ENCODE measurements at regions not wholly inside any gene's neighbourhood (a gene's known extent, or its start where the extent isn't known, plus 50 kb on each side); places are given as distances from the start of the nearest gene placed in this dataset.

DNA sequence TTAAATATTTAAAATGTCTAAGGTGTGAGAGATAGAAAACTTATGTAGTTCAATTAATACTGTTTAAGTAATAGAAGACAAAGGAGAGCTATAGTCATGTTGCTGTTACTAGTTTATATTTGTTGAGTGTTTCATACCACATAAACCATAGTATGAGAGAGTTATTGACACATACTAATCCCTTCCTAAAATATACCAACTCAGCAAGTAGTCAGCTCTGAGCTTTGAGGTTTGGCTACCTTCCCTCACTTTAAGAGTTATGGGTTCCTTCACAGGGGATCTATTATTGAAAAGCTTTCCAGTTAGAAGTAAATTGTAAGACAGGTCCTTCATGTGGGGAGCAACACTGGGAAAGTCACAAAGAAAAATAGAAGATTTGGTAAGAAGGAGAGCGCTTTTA is 701.6 kb upstream of the ZEB2 start:
- DNase-seq (ENCODE audit: low read depth in 2 of 2): peak; percentile 19 to 35

DNA sequence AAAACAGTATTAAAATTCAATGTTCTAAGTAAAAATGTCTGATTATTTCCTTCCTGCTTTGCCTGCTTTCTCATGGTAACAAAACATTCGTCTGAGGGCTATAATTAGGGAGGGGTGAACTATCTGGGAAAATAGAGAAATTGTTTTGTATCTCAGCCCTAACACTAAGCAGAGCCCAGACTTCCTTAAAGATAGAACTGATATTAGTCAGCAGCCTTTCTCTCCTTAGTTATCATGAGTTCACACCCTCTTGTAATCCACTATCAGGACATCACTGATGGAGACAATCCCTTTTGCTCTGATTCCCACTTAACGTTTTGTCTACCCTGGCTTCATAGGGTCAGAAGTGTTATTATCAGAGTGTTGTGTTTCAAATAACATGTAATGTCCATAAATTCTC is 701.1 kb upstream of the ZEB2 start:
- no peak for DNase-seq (ENCODE audit: low read depth in 2 of 2)

GRCh38 chr2:145220496-145220895 is 700.6 kb upstream of the ZEB2 start:
- no peak for DNase-seq (ENCODE audit: low read depth in 2 of 2)

GRCh38 chr2:145207884-145208283 is 688.0 kb upstream of the ZEB2 start:
- no peak for DNase-seq (ENCODE audit: low read depth in 2 of 2)

DNA sequence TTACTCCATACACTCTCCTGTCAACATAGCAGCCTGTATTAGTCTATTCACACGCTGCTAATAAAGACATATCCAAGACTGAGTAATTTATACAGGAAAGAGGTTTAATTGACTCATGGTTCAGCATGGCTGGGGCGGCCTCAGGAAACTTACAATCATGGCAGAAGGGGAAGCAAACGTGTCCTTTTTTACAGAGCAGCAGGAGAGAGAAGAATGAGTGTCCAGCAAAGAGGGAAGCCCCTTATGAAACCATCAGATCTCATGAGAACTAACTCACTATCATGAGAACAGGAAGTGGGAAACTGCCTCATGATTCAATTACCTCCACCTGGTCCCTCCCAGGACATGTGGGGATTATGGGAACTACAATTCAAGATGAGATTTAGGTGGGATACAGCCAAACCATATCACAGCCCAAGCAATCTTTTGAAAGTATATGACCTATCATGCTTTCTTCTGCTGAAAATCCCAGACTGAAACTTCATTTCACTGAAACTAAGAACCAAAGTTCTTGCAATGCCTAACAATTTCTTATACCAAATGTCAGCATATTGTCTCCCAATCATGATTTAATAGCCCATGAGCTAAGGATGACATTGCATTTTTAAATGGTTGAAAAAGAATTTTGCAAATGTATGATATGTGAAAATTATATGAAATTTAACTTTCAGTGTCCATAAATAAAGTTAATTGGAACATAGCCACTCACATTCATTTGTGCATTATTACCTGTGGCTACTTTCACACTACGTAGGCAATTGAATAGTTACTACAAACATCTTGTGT is 686.8 kb upstream of the ZEB2 start:
- no peak for DNase-seq (ENCODE audit: low read depth in 2 of 2)

- DNase-seq (ENCODE audit: low read depth in 2 of 2): no peak
Observed at GRCh38 chr2:145203891-145204290, 684.0 kb upstream of the ZEB2 start.

DNA sequence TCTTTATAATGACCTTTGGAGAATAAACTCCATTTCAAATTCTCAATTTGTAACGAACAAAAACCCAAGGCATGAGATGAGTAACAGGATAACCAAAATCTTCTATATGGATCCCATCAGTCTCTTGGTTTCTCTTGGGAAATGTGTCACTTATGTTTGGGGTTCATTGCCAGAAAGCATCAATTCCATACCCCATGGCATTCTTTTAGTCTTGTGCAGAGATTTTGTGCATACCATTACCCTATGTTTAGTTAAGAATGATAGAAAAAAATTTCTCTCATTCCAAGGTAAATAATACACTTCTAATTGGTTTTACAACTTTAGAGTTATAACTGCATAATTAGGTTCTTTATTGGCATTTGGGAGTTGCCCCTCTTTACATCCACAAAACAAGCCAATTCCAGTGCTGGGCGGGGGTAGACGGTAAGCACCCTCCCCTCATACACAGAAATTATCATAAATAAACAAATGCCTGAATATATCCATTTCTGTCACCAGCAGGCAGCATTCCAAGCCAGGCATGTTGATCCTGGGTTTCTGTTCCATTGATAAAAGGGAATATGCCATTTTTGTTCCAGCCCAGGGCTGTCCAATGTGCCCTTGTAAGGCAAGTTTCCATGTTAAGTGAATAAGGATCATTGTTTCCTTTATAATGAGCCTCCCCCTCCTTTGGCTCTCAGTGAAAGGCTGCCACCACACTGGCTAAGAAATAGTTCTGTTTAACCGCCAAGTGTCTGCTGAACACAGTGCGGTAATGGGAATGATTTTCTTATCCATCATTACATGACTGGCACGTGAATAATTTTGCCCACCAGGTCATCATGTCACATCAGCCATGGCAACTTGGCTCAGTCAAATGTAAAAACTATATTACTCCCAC is 680.1 kb upstream of the ZEB2 start:
- DNase-seq (ENCODE audit: low read depth in 2 of 2): no peak

- no peak for DNase-seq (ENCODE audit: low read depth in 2 of 2)
Observed at GRCh38 chr2:145199042-145199441, 679.1 kb upstream of the ZEB2 start.

- DNase-seq (ENCODE audit: low read depth in 2 of 2): no peak
Observed at GRCh38 chr2:145198555-145198954, 678.6 kb upstream of the ZEB2 start.

DNA sequence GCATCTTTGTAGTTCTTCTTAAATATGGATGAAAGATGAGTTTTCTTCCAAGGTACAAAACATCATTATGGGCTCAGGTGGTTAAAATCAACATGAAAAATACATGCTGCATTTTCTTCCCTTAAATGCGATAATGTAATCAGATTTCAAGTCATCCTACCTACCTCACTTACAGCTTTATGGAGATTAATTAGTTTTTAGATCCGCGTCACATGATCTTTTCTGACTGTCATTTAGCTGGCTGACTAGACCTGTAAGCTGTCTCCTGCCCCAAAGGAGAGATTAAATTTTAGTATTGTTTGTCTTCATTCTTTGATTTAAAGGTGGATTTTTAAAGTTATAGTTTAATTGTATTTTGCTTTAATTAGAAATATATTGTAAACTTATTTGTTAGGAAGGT is 678.0 kb upstream of the ZEB2 start:
- no peak for DNase-seq (ENCODE audit: low read depth in 2 of 2)

DNA sequence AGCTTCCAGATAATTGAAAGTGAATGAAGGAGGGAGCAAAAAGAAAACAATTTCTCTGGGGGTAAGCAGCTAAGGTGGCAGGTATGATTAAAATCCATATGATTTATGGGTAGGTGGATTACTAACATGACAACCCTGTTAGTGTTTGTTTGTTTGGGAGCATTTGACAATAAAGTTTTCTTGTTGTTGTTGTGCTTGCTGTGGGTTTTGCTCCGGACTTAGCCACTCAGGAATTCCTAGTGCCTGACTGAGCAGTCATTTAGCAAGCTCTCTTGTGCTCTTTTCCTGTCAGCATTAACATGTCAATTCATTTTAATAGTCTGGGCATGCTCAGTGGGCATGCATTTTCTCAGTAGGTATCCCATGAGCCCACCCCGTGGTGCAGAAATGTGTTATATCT is 674.8 kb upstream of the ZEB2 start:
- no peak for DNase-seq (ENCODE audit: low read depth in 2 of 2)

GRCh38 chr2:145190031-145190703 is 670.2 kb upstream of the ZEB2 start:
- DNase-seq (ENCODE audit: low read depth in 2 of 2): no peak

DNA sequence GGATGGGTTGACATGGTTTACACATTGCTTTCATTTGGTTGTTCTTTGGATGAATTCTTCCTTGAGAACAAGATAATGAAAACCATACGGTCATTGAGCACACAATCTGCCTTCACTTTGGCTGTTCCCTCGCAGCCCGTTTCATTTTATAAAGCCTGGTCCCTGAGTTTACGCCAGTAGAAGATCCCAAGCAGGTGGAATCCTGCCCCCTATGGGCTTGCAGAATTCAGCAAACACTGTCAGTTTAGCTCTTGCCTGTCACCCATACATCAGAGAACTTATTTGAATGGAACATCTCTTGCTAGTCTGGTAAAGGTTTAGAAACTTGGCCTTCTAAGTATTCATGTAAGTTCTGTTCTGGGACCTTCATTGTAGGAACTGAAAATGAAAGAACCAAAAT is 666.4 kb upstream of the ZEB2 start:
- peak; percentile 40 to 41 for DNase-seq (ENCODE audit: low read depth in 2 of 2)

DNA sequence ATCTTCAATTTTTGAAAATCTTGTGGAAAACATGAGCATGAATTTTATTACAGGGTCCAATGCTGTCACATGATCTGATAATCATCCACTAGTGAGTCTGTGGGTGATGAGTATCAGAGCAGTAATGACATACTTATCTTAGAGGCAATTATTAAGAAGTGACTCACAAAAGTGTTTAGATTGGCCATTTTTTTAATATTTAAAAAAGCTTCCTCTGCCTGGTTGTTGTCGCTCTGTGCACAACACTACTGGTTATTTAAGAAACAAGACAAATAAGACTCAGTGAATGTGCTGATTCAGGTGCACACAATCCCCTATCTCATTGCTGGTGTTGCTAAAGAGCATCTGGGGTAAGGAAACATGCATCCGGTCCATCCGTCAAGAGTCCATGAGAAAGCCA is 665.8 kb upstream of the ZEB2 start:
- DNase-seq (ENCODE audit: low read depth in 2 of 2): no peak

DNA sequence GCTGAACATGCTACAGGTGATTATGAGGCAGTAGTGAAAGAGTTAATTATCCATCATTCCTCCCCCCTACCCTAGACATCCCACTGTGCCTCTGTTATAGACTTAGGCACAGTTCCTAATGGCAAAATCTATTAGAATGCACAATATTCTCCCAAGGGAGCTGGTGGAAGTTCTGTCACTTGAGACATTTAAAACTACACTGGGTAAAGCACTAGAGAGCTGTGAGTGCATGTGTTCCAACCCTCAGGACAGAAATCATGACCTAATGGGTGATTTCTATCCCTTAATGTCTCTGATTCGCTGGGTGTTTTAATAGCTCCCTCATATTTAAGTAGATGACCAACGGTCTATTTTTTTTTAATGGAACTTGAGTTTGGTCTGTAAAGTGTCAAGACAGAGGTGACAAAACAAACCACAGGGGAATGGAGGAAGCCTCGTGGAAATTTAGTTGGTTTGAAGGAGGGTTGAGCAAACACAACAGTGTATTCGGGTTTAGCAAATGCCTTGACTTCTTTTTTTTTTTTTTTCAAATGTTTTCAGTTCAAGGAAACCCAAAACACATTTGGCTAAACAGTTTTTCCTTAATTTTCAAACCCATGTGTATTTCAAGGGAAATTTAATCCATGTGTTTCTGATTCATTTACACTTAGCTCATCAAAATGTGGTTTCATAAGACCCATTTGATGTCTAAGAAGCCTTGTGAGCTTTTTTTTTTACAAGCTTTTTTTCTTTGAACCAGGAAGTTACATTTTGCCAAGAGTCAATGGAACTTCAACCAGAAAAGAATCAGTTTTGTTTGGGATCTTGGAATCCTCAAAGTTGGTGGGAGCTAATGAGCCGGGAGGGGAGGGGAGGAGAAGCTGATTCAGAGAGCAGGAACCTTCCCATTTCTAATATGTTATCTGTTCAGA is 665.1 kb upstream of the ZEB2 start:
- peak; percentile 71 to 83 for DNase-seq (ENCODE audit: low read depth in 2 of 2)

DNA sequence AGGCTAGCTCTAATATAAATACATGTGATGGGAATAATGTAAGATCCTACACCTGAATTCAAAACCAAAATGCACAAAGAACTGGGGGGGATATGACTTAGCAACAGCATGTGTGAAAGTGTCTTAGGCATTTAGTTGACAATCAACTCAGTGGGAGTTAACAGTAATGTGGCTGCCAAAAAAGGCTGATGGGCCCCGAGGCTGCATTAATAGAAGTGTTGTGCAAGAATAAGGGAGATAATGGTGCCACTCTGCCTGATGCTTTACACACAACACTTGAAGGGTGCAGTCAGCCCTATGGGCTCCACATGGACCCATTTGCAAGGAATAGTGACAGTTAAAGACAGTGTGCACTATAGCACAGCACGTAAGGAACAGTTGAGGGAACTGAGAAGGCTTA is 649.4 kb upstream of the ZEB2 start:
- DNase-seq (ENCODE audit: low read depth in 2 of 2): no peak

DNA sequence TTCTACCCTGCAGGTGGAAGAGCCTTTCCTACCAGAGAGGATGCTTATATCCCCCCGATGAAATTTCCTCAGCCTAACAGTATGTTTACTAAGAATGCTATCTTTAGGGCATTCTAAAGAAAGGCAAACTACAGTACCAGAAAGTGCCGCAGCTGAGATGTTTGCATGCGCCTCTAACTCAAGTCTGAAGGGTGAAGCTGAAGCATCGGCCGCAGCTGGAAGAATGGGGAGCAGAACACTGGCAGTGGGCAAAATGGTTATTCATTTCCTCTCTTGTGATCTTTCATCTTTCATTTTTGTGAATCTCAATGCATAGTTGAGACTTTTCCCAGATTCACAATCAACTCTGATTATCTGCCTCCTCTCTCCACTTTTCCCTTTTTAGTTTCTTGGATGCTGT is 648.2 kb upstream of the ZEB2 start:
- no peak for DNase-seq (ENCODE audit: low read depth in 2 of 2)

DNA sequence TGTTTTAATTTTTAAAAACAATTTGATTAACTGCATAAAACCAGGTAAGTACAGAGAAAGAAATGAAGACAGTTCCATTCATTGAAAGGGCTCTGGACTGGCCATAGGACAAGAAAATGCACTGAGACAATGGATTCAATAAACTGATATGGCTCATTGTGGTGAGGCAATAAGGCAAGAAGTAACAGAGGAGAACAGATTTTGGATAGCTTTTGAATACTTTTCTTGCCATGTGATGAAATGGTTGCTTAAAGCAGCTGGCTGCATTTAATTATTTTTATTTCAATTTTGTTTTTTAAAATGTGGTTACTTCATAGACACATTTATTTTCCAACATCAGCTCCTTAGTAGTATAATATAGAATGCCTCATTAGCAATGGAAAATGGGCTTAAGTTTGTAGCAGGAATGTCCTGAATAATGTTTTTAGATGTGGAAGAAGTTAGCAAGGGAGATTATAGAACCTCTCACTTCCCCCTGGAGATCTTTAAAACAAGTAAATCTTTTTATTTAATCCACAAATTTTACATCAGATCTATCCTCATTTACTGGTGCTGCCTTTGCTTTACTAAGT is 646.9 kb upstream of the ZEB2 start:
- no peak for DNase-seq (ENCODE audit: low read depth in 2 of 2)

- no peak for DNase-seq (ENCODE audit: low read depth in 2 of 2)
Observed at GRCh38 chr2:145161656-145162055, 641.7 kb upstream of the ZEB2 start.

GRCh38 chr2:145160855-145161254 is 640.9 kb upstream of the ZEB2 start:
- no peak for DNase-seq (ENCODE audit: low read depth in 2 of 2)

GRCh38 chr2:145159676-145160075 is 639.8 kb upstream of the ZEB2 start:
- no peak for DNase-seq (ENCODE audit: low read depth in 2 of 2)
